Fibroblast of lung (primary cell): ENCODE measurements at regions not wholly inside any gene's neighbourhood (a gene's known extent, or its start where the extent isn't known, plus 50 kb on each side); places are given as distances from the start of the nearest gene placed in this dataset.

Experiments
- DNase-seq, 2 donors: peaks; one replicate each; pipeline versions ENCODE4 v3.0.0 to v3.0.0-alpha.2; 2010; ENCODE audit warnings: low read depth in 2 of 2
- H2AFZ ChIP-seq: 2 replicates; pipeline ENCODE4 v1.5.1; 2012; ENCODE audit warnings: low read length, control low read depth, inconsistent platforms
- H3K27ac ChIP-seq: 2 replicates; pipeline ENCODE4 v1.5.1; 2011; ENCODE audit warnings: low read length, control low read depth; ENCODE audit not compliant: insufficient read depth
- H3K27me3 ChIP-seq: 2 replicates; pipeline ENCODE4 v1.5.1; 2011; ENCODE audit warnings: mild to moderate bottlenecking, low read length; ENCODE audit not compliant: control insufficient read depth, insufficient read depth
- H3K36me3 ChIP-seq: 2 replicates; pipeline ENCODE4 v1.5.1; 2011; ENCODE audit warnings: low read length; ENCODE audit not compliant: control insufficient read depth, insufficient read depth
- H3K4me1 ChIP-seq: 2 replicates; pipeline ENCODE4 v1.5.1; 2011; ENCODE audit warnings: low read length; ENCODE audit not compliant: control insufficient read depth, insufficient read depth; ENCODE audit errors: extremely low read depth
- H3K4me2 ChIP-seq: 2 replicates; pipeline ENCODE4 v1.5.1; 2011; ENCODE audit warnings: low read length, control low read depth; ENCODE audit not compliant: insufficient read depth; ENCODE audit errors: extremely low read depth
- H3K4me3 ChIP-seq, 4 experiments: fragments of 200-600 bp in 1 of 4; sonication (generic) in 1 of 4; replicated peaks in 1 of 4; 2 replicates each; pipeline ENCODE4 v1.5.1; 2011 to 2016; ENCODE audit warnings: low read length in 4 of 4, low read depth in 3 of 4, mild to moderate bottlenecking in 3 of 4, control low read depth in 2 of 4, inconsistent platforms in 1 of 4, mixed read lengths in 1 of 4; ENCODE audit not compliant: insufficient read depth in 1 of 4; ENCODE audit errors: control extremely low read depth in 1 of 4
- H3K79me2 ChIP-seq: 2 replicates; pipeline ENCODE4 v1.5.1; 2012; ENCODE audit warnings: mild to moderate bottlenecking, low read length, inconsistent platforms; ENCODE audit not compliant: control insufficient read depth, insufficient read depth
- H3K9ac ChIP-seq: 2 replicates; pipeline ENCODE4 v1.5.1; 2011; ENCODE audit warnings: mild to moderate bottlenecking, low read length, control low read depth; ENCODE audit not compliant: insufficient read depth
- H3K9me3 ChIP-seq: 2 replicates; pipeline ENCODE4 v1.5.1; 2012; ENCODE audit warnings: low read depth, low read length; ENCODE audit not compliant: control insufficient read depth, insufficient read depth
- H4K20me1 ChIP-seq: 2 replicates; pipeline ENCODE4 v1.5.1; 2011; ENCODE audit warnings: low read length; ENCODE audit not compliant: control insufficient read depth, insufficient read depth; ENCODE audit errors: extremely low read depth
- EZH2 ChIP-seq: IDR thresholded peaks from 2 replicates; pipeline ENCODE4 v1.5.1; 2012; ENCODE audit warnings: low read length, control low read depth, mild to moderate bottlenecking; ENCODE audit errors: missing control alignments
- TF ChIP-seq, protein P1 (sequence below), 2 donors: IDR thresholded peaks in 1 of 2; conservative IDR thresholded peaks in 1 of 2; 1 replicate in 1 of 2; 2 replicates in 1 of 2; pipeline ENCODE4 v1.5.1; 2011 to 2012; ENCODE audit warnings: low read length in 2 of 2, control low read depth in 1 of 2, inconsistent platforms in 1 of 2, low read depth in 1 of 2, mild to moderate bottlenecking in 1 of 2

DNA sequence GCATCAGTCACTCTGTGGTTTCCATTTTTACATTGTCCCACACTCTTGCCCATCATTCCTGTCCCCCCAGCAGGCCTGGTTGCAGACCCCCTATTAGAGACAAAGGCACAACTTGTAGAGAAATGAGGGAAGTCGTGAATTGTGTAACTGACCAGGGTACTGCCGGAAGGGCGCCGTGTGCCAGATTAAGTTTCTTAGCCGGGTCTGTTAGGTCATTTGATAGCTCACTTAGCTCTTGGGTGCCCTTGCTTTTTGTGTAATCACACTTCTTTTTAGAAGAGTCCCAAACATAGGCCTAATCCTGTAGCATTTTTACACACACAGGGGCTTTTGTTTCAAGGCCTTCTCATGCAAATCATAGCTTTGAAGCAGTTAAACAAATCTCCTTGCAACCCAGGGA is 87.2 kb downstream of the CTAGE1 start:
- no peaks in the 10 kb centered on the region for H4K20me1 ChIP-seq
- TF ChIP-seq, protein P1, sequence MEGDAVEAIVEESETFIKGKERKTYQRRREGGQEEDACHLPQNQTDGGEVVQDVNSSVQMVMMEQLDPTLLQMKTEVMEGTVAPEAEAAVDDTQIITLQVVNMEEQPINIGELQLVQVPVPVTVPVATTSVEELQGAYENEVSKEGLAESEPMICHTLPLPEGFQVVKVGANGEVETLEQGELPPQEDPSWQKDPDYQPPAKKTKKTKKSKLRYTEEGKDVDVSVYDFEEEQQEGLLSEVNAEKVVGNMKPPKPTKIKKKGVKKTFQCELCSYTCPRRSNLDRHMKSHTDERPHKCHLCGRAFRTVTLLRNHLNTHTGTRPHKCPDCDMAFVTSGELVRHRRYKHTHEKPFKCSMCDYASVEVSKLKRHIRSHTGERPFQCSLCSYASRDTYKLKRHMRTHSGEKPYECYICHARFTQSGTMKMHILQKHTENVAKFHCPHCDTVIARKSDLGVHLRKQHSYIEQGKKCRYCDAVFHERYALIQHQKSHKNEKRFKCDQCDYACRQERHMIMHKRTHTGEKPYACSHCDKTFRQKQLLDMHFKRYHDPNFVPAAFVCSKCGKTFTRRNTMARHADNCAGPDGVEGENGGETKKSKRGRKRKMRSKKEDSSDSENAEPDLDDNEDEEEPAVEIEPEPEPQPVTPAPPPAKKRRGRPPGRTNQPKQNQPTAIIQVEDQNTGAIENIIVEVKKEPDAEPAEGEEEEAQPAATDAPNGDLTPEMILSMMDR (conservative IDR thresholded peaks at IDR 0.05 in 1 of 2, IDR thresholded peaks at IDR 0.05 in 1 of 2; ENCODE audit: low read depth in 1 of 2, low read length in 2 of 2) = no peak
- TF ChIP-seq EZH2 = no peak
- no peak overlapping the region for H3K27ac ChIP-seq
- no peak overlapping the region for H3K4me3 ChIP-seq
- no peaks in the 10 kb centered on the region for H3K9me3 ChIP-seq
- no peak for DNase-seq
- H2AFZ ChIP-seq = no peak overlapping the region
- no peaks in the 10 kb centered on the region for H3K79me2 ChIP-seq
- no peak overlapping the region for H3K9ac ChIP-seq
- no peaks in the 10 kb centered on the region for H3K4me1 ChIP-seq
- H3K27me3 ChIP-seq = peaks cover 12% of the 10 kb centered on the region
- no peak overlapping the region for H3K4me2 ChIP-seq
- no peaks in the 10 kb centered on the region for H3K36me3 ChIP-seq

DNA sequence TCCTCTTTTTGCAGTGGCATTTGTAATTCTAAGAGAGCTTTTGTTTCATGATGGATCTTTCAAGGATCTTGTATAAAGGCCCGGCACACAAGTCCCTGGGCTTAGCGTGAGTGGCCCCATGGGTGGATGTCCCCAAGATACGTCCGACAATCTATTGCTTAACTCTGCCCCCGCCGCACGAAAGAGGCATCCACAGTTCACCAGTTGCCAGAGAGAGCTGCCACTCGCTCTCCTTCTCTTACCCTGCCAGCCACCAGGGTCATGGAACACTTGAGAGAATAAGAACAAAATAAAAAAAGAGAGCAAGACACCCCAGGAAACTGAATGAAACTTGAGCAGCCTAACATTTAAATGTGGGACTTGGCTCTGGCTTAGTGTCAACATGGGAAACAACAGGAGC is 92.3 kb downstream of the CTAGE1 start:
- H2AFZ ChIP-seq = no peak overlapping the region
- H3K79me2 ChIP-seq = no peaks in the 10 kb centered on the region
- no peak overlapping the region for H3K4me3 ChIP-seq
- TF ChIP-seq EZH2 = no peak
- TF ChIP-seq, protein P1 (conservative IDR thresholded peaks at IDR 0.05 in 1 of 2, IDR thresholded peaks at IDR 0.05 in 1 of 2; ENCODE audit: low read depth in 1 of 2, low read length in 2 of 2) = no peak
- no peaks in the 10 kb centered on the region for H3K36me3 ChIP-seq
- no peak overlapping the region for H3K4me2 ChIP-seq
- no peak for DNase-seq
- peaks cover 4% of the 10 kb centered on the region for H3K4me1 ChIP-seq
- no peak overlapping the region for H3K27ac ChIP-seq
- H3K27me3 ChIP-seq = peaks cover 9% of the 10 kb centered on the region
- H4K20me1 ChIP-seq = no peaks in the 10 kb centered on the region
- H3K9me3 ChIP-seq = no peaks in the 10 kb centered on the region
- no peak overlapping the region for H3K9ac ChIP-seq

DNA sequence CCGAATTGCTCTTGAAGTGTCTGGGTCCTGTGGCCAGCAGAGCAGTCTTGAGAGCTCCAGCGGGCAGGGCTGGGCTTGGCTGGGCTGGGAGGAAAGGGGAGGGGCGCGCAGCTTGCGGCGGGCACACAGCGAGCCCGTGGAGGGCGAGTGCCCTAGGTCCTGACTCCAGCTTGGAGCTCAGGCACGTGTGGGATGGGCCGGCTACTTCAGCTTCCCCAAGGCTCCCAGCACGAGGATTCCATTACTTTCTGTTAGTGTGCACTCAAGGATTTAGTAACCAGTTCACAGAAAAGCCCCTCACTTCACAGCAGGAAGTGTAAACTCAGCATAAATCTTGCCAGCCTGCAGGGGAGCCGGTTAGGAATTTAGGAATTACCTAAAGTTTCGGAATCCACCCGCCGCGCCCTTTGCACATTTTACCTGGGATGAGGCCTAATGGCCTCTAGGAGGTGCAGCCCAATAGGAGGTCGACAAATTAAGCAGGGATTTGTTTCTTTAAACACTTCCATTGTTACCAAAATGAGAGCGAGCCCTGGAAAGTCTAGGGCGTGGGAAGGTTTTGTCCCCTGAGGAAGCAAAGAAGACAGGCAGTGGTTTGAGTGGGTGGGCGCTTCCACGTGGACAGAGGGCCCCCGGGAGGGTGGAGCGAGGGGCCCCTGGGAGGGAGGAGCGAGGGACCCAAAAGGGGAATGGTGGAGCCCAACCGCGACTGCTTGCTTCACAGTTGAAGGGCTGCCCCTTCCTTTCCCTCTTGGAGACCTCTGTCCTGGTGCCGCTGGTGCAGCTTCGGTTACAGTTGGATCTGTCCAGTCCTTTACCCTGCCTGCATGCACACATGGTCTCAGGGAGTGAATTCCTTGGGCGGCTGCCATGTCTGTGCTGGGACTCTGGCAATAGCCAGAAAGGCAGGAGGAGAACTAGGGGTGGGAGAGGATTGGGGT is 93.3 kb downstream of the CTAGE1 start:
- Histone ChIP-seq H3K4me1 (peaks cover 4% of the 10 kb centered on the region), H3K27me3 (peaks cover 5% of the 10 kb centered on the region), H3K9ac (no peak overlapping the region), H3K27ac (no peak overlapping the region), H3K9me3 (no peaks in the 10 kb centered on the region), H3K36me3 (no peaks in the 10 kb centered on the region), H3K4me3 (peak overlapping the region in 2 of 4 experiments; percentile 7 to 14), H2AFZ (no peak overlapping the region), H4K20me1 (no peaks in the 10 kb centered on the region), H3K4me2 (peak overlapping the region; percentile 7), H3K79me2 (no peaks in the 10 kb centered on the region)
- TF ChIP-seq EZH2 = no peak
- TF ChIP-seq, protein P1 (conservative IDR thresholded peaks at IDR 0.05 in 1 of 2, IDR thresholded peaks at IDR 0.05 in 1 of 2; ENCODE audit: low read depth in 1 of 2, low read length in 2 of 2) = peak in 1 of 2 donors; percentile 31
- DNase-seq = peak; percentile 34 to 56
